ENCODE measurements at regions not wholly inside any gene's neighbourhood (a gene's known extent, or its start where the extent isn't known, plus 50 kb on each side); places are given as distances from the start of the nearest gene placed in this dataset.
A peak's percentile ranks its signal among the peaks of the same experiment; 100 is the strongest.
"Not testable (repeated sequence)": the region's sequence is repeated elsewhere in the genome, so short reads cannot be mapped to it uniquely, and the experiment has no call there.

GRCh38 chr6:84825461-84825860 is 61.1 kb upstream of the TBX18 start:
- H4K91ac ChIP-seq (ENCODE audit: low read length), result no peak overlapping the region
- no peak overlapping the region for H2AFZ ChIP-seq (ENCODE audit: low read depth, low read length)

GRCh38 chr6:84821314-84821713 is 56.9 kb upstream of the TBX18 start:
- H2AFZ ChIP-seq (ENCODE audit: low read depth, low read length); H3K23ac ChIP-seq (ENCODE audit: low read length in 2 of 2); H3K4me2 ChIP-seq (ENCODE audit: low read length, poor library complexity, severe bottlenecking); H3K9ac ChIP-seq (ENCODE audit: low read length); H2AK5ac ChIP-seq (ENCODE audit: low read length, severe bottlenecking); H3K18ac ChIP-seq (ENCODE audit: low read depth in 1 of 2, low read length in 2 of 2); H3K79me1 ChIP-seq (replicated peaks; ENCODE audit: low read length, poor library complexity, severe bottlenecking); H3K14ac ChIP-seq (ENCODE audit: low read length in 2 of 2); H3K9me3 ChIP-seq (ENCODE audit: control insufficient read depth, low read length); H2BK5ac ChIP-seq (ENCODE audit: low read depth, low read length, poor library complexity, severe bottlenecking); H2BK120ac ChIP-seq (ENCODE audit: low read depth, low read length); H3K4me3 ChIP-seq (ENCODE audit: insufficient read depth in 1 of 2, low read depth in 1 of 2, low read length in 2 of 2); H3K4ac ChIP-seq (ENCODE audit: low read depth in 1 of 2, low read length in 2 of 2); H3K27ac ChIP-seq (ENCODE audit: low read length, poor library complexity, severe bottlenecking); H4K8ac ChIP-seq (ENCODE audit: low read length); H4K91ac ChIP-seq (ENCODE audit: low read length); H3K27me3 ChIP-seq (ENCODE audit: control insufficient read depth in 1 of 2, insufficient read depth in 1 of 2, low read length in 2 of 2); H2BK15ac ChIP-seq (ENCODE audit: low read depth, poor library complexity, severe bottlenecking); H3K4me1 ChIP-seq (ENCODE audit: control insufficient read depth, insufficient read depth, low read depth, low read length); H2BK12ac ChIP-seq (ENCODE audit: low read length in 2 of 2); DNase-seq; H3K36me3 ChIP-seq (ENCODE audit: control insufficient read depth in 1 of 2, insufficient read depth in 2 of 2, low read depth in 1 of 2, low read length in 2 of 2): not testable (repeated sequence)
- 50% methylated on average over 1 of the region's 1 CpG for WGBS

More at GRCh38 chr6:84825461-84825860, 61.1 kb upstream of the TBX18 start:
- Histone ChIP-seq H2BK12ac (ENCODE audit: low read length in 2 of 2) (no peak overlapping the region), H3K36me3 (ENCODE audit: control insufficient read depth in 1 of 2, insufficient read depth in 2 of 2, low read depth in 1 of 2, low read length in 2 of 2) (no peaks in the 10 kb centered on the region), H3K4me1 (ENCODE audit: control insufficient read depth, insufficient read depth, low read depth, low read length) (no peaks in the 10 kb centered on the region), H3K27me3 (ENCODE audit: control insufficient read depth in 1 of 2, insufficient read depth in 1 of 2, low read length in 2 of 2) (no peaks in the 10 kb centered on the region), H4K8ac (ENCODE audit: low read length) (no peak overlapping the region), H3K4ac (ENCODE audit: low read depth in 1 of 2, low read length in 2 of 2) (no peak overlapping the region), H3K9me3 (ENCODE audit: control insufficient read depth, low read length) (no peaks in the 10 kb centered on the region), H2BK120ac (ENCODE audit: low read depth, low read length) (no peak overlapping the region), H3K23ac (ENCODE audit: low read length in 2 of 2) (no peak overlapping the region), H3K27ac (ENCODE audit: low read length, poor library complexity, severe bottlenecking) (no peak overlapping the region), H3K4me3 (ENCODE audit: insufficient read depth in 1 of 2, low read depth in 1 of 2, low read length in 2 of 2) (no peak overlapping the region), H3K14ac (ENCODE audit: low read length in 2 of 2) (no peak overlapping the region), H3K9ac (ENCODE audit: low read length) (no peak overlapping the region), H2BK5ac (ENCODE audit: low read depth, low read length, poor library complexity, severe bottlenecking) (no peak overlapping the region), H3K4me2 (ENCODE audit: low read length, poor library complexity, severe bottlenecking) (no peak overlapping the region), H2AK5ac (ENCODE audit: low read length, severe bottlenecking) (no peak overlapping the region), H2BK15ac (ENCODE audit: low read depth, poor library complexity, severe bottlenecking) (no peak overlapping the region), H3K18ac (ENCODE audit: low read depth in 1 of 2, low read length in 2 of 2) (no peak overlapping the region), H3K79me1 (replicated peaks; ENCODE audit: low read length, poor library complexity, severe bottlenecking) (no peaks in the 10 kb centered on the region)
- WGBS, result 25% methylated on average over 1 of the region's 1 CpG
- DNase-seq, result peak; percentile 10

GRCh38 chr6:84816741-84817140 is 52.3 kb upstream of the TBX18 start:
- H2BK5ac ChIP-seq (ENCODE audit: low read depth, low read length, poor library complexity, severe bottlenecking), result no peak overlapping the region
- H3K18ac ChIP-seq (ENCODE audit: low read depth in 1 of 2, low read length in 2 of 2), result no peak overlapping the region
- no peak overlapping the region for H2BK12ac ChIP-seq (ENCODE audit: low read length in 2 of 2)
- no peak for DNase-seq
- no peak overlapping the region for H3K4me3 ChIP-seq (ENCODE audit: insufficient read depth in 1 of 2, low read depth in 1 of 2, low read length in 2 of 2)
- H3K36me3 ChIP-seq (ENCODE audit: control insufficient read depth in 1 of 2, insufficient read depth in 2 of 2, low read depth in 1 of 2, low read length in 2 of 2), result no peaks in the 10 kb centered on the region
- no peak overlapping the region for H3K9ac ChIP-seq (ENCODE audit: low read length)
- H3K4me2 ChIP-seq (ENCODE audit: low read length, poor library complexity, severe bottlenecking), result no peak overlapping the region
- no peak overlapping the region for H3K4ac ChIP-seq (ENCODE audit: low read depth in 1 of 2, low read length in 2 of 2)
- H2BK120ac ChIP-seq (ENCODE audit: low read depth, low read length), result no peak overlapping the region
- 93% methylated on average over 3 of the region's 3 CpGs for WGBS
- no peak overlapping the region for H3K27ac ChIP-seq (ENCODE audit: low read length, poor library complexity, severe bottlenecking)
- no peak overlapping the region for H2BK15ac ChIP-seq (ENCODE audit: low read depth, poor library complexity, severe bottlenecking)
- no peak overlapping the region for H3K23ac ChIP-seq (ENCODE audit: low read length in 2 of 2)
- H3K4me1 ChIP-seq (ENCODE audit: control insufficient read depth, insufficient read depth, low read depth, low read length), result no peaks in the 10 kb centered on the region
- H4K8ac ChIP-seq (ENCODE audit: low read length), result no peak overlapping the region
- no peak overlapping the region for H2AK5ac ChIP-seq (ENCODE audit: low read length, severe bottlenecking)
- no peaks in the 10 kb centered on the region for H3K79me1 ChIP-seq (replicated peaks; ENCODE audit: low read length, poor library complexity, severe bottlenecking)
- H3K9me3 ChIP-seq (ENCODE audit: control insufficient read depth, low read length), result no peaks in the 10 kb centered on the region
- H3K27me3 ChIP-seq (ENCODE audit: control insufficient read depth in 1 of 2, insufficient read depth in 1 of 2, low read length in 2 of 2), result peaks cover 0 to 2% of the 10 kb centered on the region in 2 experiments
- H3K14ac ChIP-seq (ENCODE audit: low read length in 2 of 2), result no peak overlapping the region
- no peak overlapping the region for H2AFZ ChIP-seq (ENCODE audit: low read depth, low read length)
- H4K91ac ChIP-seq (ENCODE audit: low read length), result no peak overlapping the region

- H3K14ac ChIP-seq (ENCODE audit: low read length in 2 of 2), result no peak overlapping the region
- H4K8ac ChIP-seq (ENCODE audit: low read length), result no peak overlapping the region
- no peak for DNase-seq
- no peak overlapping the region for H3K4me3 ChIP-seq (ENCODE audit: insufficient read depth in 1 of 2, low read depth in 1 of 2, low read length in 2 of 2)
- no peaks in the 10 kb centered on the region for H3K9me3 ChIP-seq (ENCODE audit: control insufficient read depth, low read length)
- H2AK5ac ChIP-seq (ENCODE audit: low read length, severe bottlenecking), result no peak overlapping the region
- no peaks in the 10 kb centered on the region for H3K79me1 ChIP-seq (replicated peaks; ENCODE audit: low read length, poor library complexity, severe bottlenecking)
- no peak overlapping the region for H3K27ac ChIP-seq (ENCODE audit: low read length, poor library complexity, severe bottlenecking)
- no peak overlapping the region for H3K4me2 ChIP-seq (ENCODE audit: low read length, poor library complexity, severe bottlenecking)
- no peaks in the 10 kb centered on the region for H3K4me1 ChIP-seq (ENCODE audit: control insufficient read depth, insufficient read depth, low read depth, low read length)
- peaks cover 0 to 7% of the 10 kb centered on the region in 2 experiments for H3K27me3 ChIP-seq (ENCODE audit: control insufficient read depth in 1 of 2, insufficient read depth in 1 of 2, low read length in 2 of 2)
- no peak overlapping the region for H3K18ac ChIP-seq (ENCODE audit: low read depth in 1 of 2, low read length in 2 of 2)
- no peak overlapping the region for H2BK12ac ChIP-seq (ENCODE audit: low read length in 2 of 2)
- no peak overlapping the region for H2AFZ ChIP-seq (ENCODE audit: low read depth, low read length)
- H4K91ac ChIP-seq (ENCODE audit: low read length), result no peak overlapping the region
- H3K36me3 ChIP-seq (ENCODE audit: control insufficient read depth in 1 of 2, insufficient read depth in 2 of 2, low read depth in 1 of 2, low read length in 2 of 2), result no peaks in the 10 kb centered on the region
- 87% methylated on average over 2 of the region's 3 CpGs for WGBS
- H3K9ac ChIP-seq (ENCODE audit: low read length), result no peak overlapping the region
- H2BK120ac ChIP-seq (ENCODE audit: low read depth, low read length), result no peak overlapping the region
- H3K4ac ChIP-seq (ENCODE audit: low read depth in 1 of 2, low read length in 2 of 2), result no peak overlapping the region
- no peak overlapping the region for H2BK5ac ChIP-seq (ENCODE audit: low read depth, low read length, poor library complexity, severe bottlenecking)
- no peak overlapping the region for H2BK15ac ChIP-seq (ENCODE audit: low read depth, poor library complexity, severe bottlenecking)
- H3K23ac ChIP-seq (ENCODE audit: low read length in 2 of 2), result no peak overlapping the region
Observed at GRCh38 chr6:84815896-84816735, 51.7 kb upstream of the TBX18 start.

Data from mesenchymal stem cell (in vitro differentiated cells and primary cell).